ENCODE measurements at regions not wholly inside any gene's neighbourhood (a gene's known extent, or its start where the extent isn't known, plus 50 kb on each side); places are given as distances from the start of the nearest gene placed in this dataset.

DNA sequence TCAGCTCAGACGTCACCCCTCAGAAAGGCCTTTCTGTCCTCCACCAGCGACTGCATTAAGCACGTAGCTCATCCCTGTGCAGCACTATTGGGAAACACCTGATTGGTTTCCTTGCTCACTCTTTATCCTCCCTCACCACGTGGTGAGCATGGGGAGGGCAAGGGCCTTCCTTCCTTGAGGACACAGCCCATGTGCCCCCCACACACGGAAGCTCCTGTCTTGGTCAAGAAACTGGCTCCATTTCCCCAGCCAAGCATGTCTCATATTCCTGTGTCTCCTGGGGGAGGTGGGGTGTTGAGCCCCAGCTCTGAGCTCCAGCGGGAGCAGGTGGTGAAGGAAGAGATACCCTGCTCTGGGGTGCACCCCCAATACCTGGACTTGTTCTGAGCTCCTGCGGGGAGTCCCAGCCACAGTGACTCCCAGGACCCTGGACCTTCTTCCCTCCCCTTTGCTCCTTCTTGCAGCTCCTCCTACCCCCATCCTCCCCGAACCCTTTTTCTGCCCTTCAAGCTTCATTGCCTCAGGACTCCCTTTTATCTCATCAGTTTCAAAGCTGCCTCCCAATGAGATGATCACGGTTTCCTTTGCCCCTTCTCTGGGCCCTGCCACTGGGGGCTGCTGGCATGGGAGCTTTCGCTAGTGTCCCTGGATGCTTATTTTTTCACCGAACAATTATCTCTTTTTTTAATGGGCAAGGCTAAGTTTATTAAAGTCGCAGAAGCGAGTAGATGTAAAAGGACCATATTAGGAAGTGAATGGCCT is 230.1 kb downstream of the TFAP2C start:
- TF ChIP-seq, protein P1, sequence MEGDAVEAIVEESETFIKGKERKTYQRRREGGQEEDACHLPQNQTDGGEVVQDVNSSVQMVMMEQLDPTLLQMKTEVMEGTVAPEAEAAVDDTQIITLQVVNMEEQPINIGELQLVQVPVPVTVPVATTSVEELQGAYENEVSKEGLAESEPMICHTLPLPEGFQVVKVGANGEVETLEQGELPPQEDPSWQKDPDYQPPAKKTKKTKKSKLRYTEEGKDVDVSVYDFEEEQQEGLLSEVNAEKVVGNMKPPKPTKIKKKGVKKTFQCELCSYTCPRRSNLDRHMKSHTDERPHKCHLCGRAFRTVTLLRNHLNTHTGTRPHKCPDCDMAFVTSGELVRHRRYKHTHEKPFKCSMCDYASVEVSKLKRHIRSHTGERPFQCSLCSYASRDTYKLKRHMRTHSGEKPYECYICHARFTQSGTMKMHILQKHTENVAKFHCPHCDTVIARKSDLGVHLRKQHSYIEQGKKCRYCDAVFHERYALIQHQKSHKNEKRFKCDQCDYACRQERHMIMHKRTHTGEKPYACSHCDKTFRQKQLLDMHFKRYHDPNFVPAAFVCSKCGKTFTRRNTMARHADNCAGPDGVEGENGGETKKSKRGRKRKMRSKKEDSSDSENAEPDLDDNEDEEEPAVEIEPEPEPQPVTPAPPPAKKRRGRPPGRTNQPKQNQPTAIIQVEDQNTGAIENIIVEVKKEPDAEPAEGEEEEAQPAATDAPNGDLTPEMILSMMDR (IDR thresholded peaks at IDR 0.05; ENCODE audit: control insufficient read depth, insufficient read depth, low read depth, low read length, missing control alignments) = no peak
- no peak overlapping the region for H3K4me3 ChIP-seq (ENCODE audit: control insufficient read depth, low read depth, low read length)
- DNase-seq (ENCODE audit: low read depth) = no peak

DNA sequence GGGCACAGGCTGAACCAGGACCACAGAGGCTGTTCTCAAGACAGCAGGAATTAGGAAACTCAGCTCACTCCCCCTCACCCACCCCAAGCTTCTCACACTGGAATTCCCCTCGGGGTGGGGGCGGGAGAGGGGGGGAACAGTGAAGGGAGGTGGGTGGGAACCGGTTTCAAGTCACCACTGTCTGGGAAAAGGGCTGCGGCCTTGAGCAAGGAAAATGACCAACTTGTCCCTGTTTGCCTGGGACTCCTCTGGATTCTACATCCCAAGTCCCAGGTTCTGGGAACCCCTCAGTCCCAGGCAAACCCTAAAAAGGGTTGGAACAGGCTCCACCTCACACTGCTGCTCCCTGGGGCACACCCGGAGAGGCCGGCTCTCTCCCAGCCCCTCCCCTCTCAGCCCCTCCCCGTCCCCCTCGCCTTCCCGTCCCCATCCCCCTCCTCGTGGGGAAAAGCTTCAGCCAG is 230.7 kb downstream of the TFAP2C start:
- TF ChIP-seq, protein P1 (IDR thresholded peaks at IDR 0.05; ENCODE audit: control insufficient read depth, insufficient read depth, low read depth, low read length, missing control alignments) = no peak
- H3K4me3 ChIP-seq (ENCODE audit: control insufficient read depth, low read depth, low read length) = no peak overlapping the region
- DNase-seq (ENCODE audit: low read depth) = no peak

DNA sequence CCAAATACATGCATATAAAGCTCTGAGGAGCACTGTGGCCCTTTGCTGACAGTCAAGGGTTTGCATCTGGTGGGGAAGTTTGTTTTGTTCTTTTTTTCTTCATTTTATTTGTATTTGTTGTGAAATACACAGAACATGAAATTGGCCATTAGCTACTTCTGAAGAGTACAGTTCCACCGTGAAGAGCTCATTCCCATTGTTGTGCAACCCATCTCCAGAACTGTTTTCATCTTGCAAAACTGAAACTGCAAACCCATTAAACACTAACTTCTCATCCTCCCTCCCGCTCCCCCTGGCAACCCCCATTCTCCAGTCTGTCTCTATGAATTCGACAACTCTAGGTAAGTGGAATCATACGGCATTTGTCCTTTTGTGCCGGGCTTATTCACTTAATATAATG is 231.3 kb downstream of the TFAP2C start:
- TF ChIP-seq, protein P1 (IDR thresholded peaks at IDR 0.05; ENCODE audit: control insufficient read depth, insufficient read depth, low read depth, low read length, missing control alignments) = no peak
- peak; percentile 14 for DNase-seq (ENCODE audit: low read depth)

DNA sequence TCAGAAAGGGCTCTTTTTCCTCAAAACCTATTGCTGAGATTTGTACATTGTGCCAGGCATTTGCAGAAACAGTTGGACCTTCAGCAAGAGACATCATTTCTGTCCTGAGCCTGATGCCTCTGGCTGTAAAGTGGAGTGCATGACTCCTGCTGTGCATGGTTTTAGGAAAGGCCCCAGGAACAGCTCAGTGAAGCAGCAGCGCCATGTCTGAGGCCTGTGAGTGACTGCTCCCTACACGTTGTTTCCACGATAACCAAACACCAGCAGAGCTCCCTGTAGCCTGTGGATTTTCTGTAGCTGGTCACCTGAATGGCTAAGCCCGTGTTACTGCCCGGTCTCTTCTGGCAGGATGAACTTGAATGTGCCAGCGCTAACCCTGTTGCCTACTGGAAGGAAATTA is 232.5 kb downstream of the TFAP2C start:
- no peak for DNase-seq (ENCODE audit: low read depth)
- TF ChIP-seq, protein P1 (IDR thresholded peaks at IDR 0.05; ENCODE audit: control insufficient read depth, insufficient read depth, low read depth, low read length, missing control alignments) = no peak
- no peak overlapping the region for H3K4me3 ChIP-seq (ENCODE audit: control insufficient read depth, low read depth, low read length)

More for the DNA sequence above, 231.3 kb downstream of the TFAP2C start:
- no peak overlapping the region for H3K4me3 ChIP-seq (ENCODE audit: control insufficient read depth, low read depth, low read length)

DNA sequence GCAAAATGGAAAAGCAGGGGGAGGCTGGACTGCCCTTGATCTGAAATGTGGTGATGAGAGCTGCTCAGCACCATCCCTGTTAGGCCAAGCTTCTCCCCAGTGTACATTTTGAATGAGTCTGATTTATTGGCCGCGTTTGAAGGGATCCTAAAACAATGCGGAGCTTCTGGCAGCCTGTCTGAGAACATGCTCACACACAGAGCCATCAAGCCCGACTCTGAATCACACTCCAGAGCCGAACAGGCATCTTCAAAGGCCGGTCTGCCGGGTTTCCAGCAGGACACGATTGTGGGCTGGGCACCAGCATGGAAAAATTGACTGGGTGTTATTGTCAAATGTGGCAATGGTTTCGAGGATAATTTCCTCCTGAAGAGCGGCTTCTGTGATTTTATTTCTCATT is 235.9 kb downstream of the TFAP2C start:
- TF ChIP-seq, protein P1 (IDR thresholded peaks at IDR 0.05; ENCODE audit: control insufficient read depth, insufficient read depth, low read depth, low read length, missing control alignments) = no peak
- H3K4me3 ChIP-seq (ENCODE audit: control insufficient read depth, low read depth, low read length) = no peak overlapping the region
- no peak for DNase-seq (ENCODE audit: low read depth)

DNA sequence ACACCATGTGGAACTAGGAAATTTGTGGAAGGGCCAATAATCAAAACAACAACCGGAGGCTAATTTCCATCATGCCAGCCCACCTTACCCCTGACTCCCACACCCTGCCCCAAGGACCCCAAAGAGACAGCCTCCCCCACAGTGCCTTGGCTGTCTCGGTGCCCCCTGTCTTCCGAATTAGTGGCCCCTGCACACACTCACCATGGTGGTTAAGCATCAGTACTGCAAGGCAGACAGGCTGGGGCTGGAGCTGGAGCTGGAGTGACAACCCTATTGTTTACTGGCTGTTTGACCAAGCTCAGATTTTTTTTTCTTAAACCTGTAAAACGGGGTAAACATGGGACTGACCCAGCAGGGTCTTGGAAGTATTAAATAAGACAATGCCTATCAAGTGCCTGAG is 238.0 kb downstream of the TFAP2C start:
- no peak overlapping the region for H3K4me3 ChIP-seq (ENCODE audit: control insufficient read depth, low read depth, low read length)
- DNase-seq (ENCODE audit: low read depth) = no peak
- TF ChIP-seq, protein P1 (IDR thresholded peaks at IDR 0.05; ENCODE audit: control insufficient read depth, insufficient read depth, low read depth, low read length, missing control alignments) = no peak

Data from AG09309 (cell line).